ENCODE measurements at regions not wholly inside any gene's neighbourhood (a gene's known extent, or its start where the extent isn't known, plus 50 kb on each side); places are given as distances from the start of the nearest gene placed in this dataset.

DNA sequence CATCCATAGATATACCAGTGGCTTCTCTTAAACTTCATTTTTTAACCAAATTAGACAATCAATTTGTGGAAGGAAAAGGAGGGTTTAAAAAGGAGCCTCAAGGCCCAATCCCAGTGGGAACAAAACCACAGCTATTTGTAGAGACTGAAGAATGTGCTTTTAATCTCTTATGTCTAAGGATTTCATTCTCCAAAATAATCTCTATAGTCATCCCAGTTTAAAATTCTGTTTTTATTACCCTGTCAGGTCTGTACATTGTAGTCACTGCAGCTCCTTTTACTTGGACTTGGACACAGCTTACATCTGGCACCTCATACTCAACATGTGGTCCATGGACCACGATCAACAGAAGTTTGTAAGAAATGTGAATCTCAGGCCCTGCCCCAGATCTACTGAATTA is 152.1 kb upstream of the STMND1 start:
- TF ChIP-seq EZH2 (IDR thresholded peaks at IDR 0.05; ENCODE audit: borderline replicate concordance, insufficient read depth, low read length, poor library complexity, severe bottlenecking) = no peak
- TF ChIP-seq EP300 (conservative IDR thresholded peaks at IDR 0.05; ENCODE audit: poor library complexity, severe bottlenecking) = no peak
- no peak for TF ChIP-seq POLR2AphosphoS5 (IDR thresholded peaks at IDR 0.05)
- TF ChIP-seq RAD21 (conservative IDR thresholded peaks at IDR 0.05) = no peak
- no peaks in the 10 kb centered on the region for H3K27me3 ChIP-seq (ENCODE audit: insufficient read depth, low read depth, low read length)
- H2AFZ ChIP-seq (ENCODE audit: low read depth, low read length) = no peak overlapping the region
- no peak overlapping the region for H3K4me2 ChIP-seq (ENCODE audit: low read length)
- no peaks in the 10 kb centered on the region for H3F3A ChIP-seq (ENCODE audit: insufficient read depth, low read length, poor library complexity, severe bottlenecking)
- no peaks in the 10 kb centered on the region for H3K9me2 ChIP-seq (ENCODE audit: insufficient read depth, low read length)
- no peaks in the 10 kb centered on the region for H3K36me3 ChIP-seq (ENCODE audit: insufficient read depth, low read length)
- H3K4me3 ChIP-seq (ENCODE audit: low read length) = no peak overlapping the region
- H3K9ac ChIP-seq (ENCODE audit: low read length) = no peak overlapping the region
- H3K27ac ChIP-seq (ENCODE audit: low read length) = no peak overlapping the region
- no peaks in the 10 kb centered on the region for H4K20me1 ChIP-seq (ENCODE audit: insufficient read depth)
- no peaks in the 10 kb centered on the region for H3K9me3 ChIP-seq (ENCODE audit: low read length)
- H3K79me2 ChIP-seq (replicated peaks; ENCODE audit: insufficient read depth, low read length) = no peaks in the 10 kb centered on the region

DNA sequence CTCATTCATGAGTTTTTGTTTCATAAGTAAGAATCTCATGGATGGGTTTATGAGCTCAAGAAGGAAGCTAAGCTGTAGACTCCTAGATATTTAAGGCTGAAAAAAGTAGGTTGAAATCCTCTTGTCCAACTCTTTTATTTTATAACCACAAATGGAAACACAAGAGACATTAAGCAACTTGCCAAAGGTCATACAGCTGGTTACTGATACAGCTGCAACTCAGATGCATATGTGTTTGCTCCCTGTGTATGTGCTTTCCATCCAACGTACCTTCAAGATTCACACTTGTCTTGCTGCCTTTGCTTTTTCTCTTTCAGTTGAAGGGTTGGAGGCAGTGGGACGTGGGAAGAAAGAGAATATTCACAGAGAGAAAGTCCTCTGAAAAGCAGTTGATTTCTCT is 153.5 kb upstream of the STMND1 start:
- no peaks in the 10 kb centered on the region for H3K79me2 ChIP-seq (replicated peaks; ENCODE audit: insufficient read depth, low read length)
- H3K4me2 ChIP-seq (ENCODE audit: low read length) = no peak overlapping the region
- no peaks in the 10 kb centered on the region for H3K9me3 ChIP-seq (ENCODE audit: low read length)
- no peaks in the 10 kb centered on the region for H4K20me1 ChIP-seq (ENCODE audit: insufficient read depth)
- no peak for TF ChIP-seq TAF1 (IDR thresholded peaks at IDR 0.05; ENCODE audit: low read depth)
- TF ChIP-seq POLR2AphosphoS5 (IDR thresholded peaks at IDR 0.05) = no peak
- no peak for TF ChIP-seq RAD21 (conservative IDR thresholded peaks at IDR 0.05)
- TF ChIP-seq, protein P1, sequence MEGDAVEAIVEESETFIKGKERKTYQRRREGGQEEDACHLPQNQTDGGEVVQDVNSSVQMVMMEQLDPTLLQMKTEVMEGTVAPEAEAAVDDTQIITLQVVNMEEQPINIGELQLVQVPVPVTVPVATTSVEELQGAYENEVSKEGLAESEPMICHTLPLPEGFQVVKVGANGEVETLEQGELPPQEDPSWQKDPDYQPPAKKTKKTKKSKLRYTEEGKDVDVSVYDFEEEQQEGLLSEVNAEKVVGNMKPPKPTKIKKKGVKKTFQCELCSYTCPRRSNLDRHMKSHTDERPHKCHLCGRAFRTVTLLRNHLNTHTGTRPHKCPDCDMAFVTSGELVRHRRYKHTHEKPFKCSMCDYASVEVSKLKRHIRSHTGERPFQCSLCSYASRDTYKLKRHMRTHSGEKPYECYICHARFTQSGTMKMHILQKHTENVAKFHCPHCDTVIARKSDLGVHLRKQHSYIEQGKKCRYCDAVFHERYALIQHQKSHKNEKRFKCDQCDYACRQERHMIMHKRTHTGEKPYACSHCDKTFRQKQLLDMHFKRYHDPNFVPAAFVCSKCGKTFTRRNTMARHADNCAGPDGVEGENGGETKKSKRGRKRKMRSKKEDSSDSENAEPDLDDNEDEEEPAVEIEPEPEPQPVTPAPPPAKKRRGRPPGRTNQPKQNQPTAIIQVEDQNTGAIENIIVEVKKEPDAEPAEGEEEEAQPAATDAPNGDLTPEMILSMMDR (IDR thresholded peaks at IDR 0.05; ENCODE audit: poor library complexity, severe bottlenecking) = no peak
- H3K9ac ChIP-seq (ENCODE audit: low read length) = no peak overlapping the region
- H2AFZ ChIP-seq (ENCODE audit: low read depth, low read length) = no peak overlapping the region
- no peaks in the 10 kb centered on the region for H3K36me3 ChIP-seq (ENCODE audit: insufficient read depth, low read length)
- no peak overlapping the region for H3K27ac ChIP-seq (ENCODE audit: low read length)
- H3K27me3 ChIP-seq (ENCODE audit: insufficient read depth, low read depth, low read length) = no peaks in the 10 kb centered on the region
- no peaks in the 10 kb centered on the region for H3K9me2 ChIP-seq (ENCODE audit: insufficient read depth, low read length)
- no peaks in the 10 kb centered on the region for H3F3A ChIP-seq (ENCODE audit: insufficient read depth, low read length, poor library complexity, severe bottlenecking)
- no peak overlapping the region for H3K4me3 ChIP-seq (ENCODE audit: low read length)

DNA sequence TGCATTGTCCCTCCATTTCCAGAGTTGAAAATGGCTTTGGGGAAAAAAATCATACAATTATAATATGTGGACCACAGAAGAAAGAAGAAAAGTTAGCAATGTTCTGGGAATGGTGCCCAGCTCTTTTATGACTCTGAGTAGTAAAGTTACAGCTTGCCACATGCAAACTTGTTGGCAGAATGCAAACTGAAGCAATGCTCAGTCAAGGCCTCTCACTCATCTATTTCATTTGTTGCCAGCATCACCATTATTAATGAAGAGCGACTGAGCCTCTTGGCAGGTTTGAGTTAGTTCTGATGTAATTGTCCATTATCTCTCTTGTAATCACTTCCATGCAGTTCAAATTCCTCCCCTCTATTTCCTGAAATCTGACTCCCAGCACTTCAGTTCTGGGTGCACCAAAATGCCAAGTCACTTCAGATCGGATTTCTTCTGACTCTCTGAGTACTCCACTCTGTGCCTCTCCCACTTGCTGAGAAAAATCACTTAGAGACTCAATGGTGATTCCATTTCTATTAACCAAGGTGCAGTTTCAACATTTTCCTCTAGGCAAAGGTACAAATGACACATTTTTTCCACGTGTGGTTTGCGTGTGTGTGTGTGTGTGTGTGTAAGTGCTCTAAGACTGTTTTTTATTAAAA is 154.4 kb upstream of the STMND1 start:
- Histone ChIP-seq H3K9ac (ENCODE audit: low read length) (no peak overlapping the region), H3K9me2 (ENCODE audit: insufficient read depth, low read length) (no peaks in the 10 kb centered on the region), H3K27ac (ENCODE audit: low read length) (no peak overlapping the region), H4K20me1 (ENCODE audit: insufficient read depth) (no peaks in the 10 kb centered on the region), H2AFZ (ENCODE audit: low read depth, low read length) (no peak overlapping the region), H3F3A (ENCODE audit: insufficient read depth, low read length, poor library complexity, severe bottlenecking) (no peaks in the 10 kb centered on the region), H3K27me3 (ENCODE audit: insufficient read depth, low read depth, low read length) (no peaks in the 10 kb centered on the region), H3K4me3 (ENCODE audit: low read length) (no peak overlapping the region), H3K79me2 (replicated peaks; ENCODE audit: insufficient read depth, low read length) (no peaks in the 10 kb centered on the region), H3K9me3 (ENCODE audit: low read length) (no peaks in the 10 kb centered on the region), H3K4me2 (ENCODE audit: low read length) (no peak overlapping the region), H3K36me3 (ENCODE audit: insufficient read depth, low read length) (no peaks in the 10 kb centered on the region)
- TF ChIP-seq, protein P1 (IDR thresholded peaks at IDR 0.05; ENCODE audit: poor library complexity, severe bottlenecking) = no peak
- TF ChIP-seq SMC3 (conservative IDR thresholded peaks at IDR 0.05; ENCODE audit: poor library complexity) (no peak), POLR2AphosphoS5 (IDR thresholded peaks at IDR 0.05) (no peak), MXI1 (conservative IDR thresholded peaks at IDR 0.05; ENCODE audit: poor library complexity, severe bottlenecking) (no peak), RAD21 (conservative IDR thresholded peaks at IDR 0.05) (no peak), EP300 (conservative IDR thresholded peaks at IDR 0.05; ENCODE audit: poor library complexity, severe bottlenecking) (no peak), TAF1 (IDR thresholded peaks at IDR 0.05; ENCODE audit: low read depth) (no peak), EZH2 (IDR thresholded peaks at IDR 0.05; ENCODE audit: borderline replicate concordance, insufficient read depth, low read length, poor library complexity, severe bottlenecking) (no peak)
- TF ChIP-seq, protein P2, sequence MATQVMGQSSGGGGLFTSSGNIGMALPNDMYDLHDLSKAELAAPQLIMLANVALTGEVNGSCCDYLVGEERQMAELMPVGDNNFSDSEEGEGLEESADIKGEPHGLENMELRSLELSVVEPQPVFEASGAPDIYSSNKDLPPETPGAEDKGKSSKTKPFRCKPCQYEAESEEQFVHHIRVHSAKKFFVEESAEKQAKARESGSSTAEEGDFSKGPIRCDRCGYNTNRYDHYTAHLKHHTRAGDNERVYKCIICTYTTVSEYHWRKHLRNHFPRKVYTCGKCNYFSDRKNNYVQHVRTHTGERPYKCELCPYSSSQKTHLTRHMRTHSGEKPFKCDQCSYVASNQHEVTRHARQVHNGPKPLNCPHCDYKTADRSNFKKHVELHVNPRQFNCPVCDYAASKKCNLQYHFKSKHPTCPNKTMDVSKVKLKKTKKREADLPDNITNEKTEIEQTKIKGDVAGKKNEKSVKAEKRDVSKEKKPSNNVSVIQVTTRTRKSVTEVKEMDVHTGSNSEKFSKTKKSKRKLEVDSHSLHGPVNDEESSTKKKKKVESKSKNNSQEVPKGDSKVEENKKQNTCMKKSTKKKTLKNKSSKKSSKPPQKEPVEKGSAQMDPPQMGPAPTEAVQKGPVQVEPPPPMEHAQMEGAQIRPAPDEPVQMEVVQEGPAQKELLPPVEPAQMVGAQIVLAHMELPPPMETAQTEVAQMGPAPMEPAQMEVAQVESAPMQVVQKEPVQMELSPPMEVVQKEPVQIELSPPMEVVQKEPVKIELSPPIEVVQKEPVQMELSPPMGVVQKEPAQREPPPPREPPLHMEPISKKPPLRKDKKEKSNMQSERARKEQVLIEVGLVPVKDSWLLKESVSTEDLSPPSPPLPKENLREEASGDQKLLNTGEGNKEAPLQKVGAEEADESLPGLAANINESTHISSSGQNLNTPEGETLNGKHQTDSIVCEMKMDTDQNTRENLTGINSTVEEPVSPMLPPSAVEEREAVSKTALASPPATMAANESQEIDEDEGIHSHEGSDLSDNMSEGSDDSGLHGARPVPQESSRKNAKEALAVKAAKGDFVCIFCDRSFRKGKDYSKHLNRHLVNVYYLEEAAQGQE (IDR thresholded peaks at IDR 0.05; ENCODE audit: borderline replicate concordance) = no peak
